HepG2 (cell line): ENCODE measurements at regions not wholly inside any gene's neighbourhood (a gene's known extent, or its start where the extent isn't known, plus 50 kb on each side); places are given as distances from the start of the nearest gene placed in this dataset.

Source experiments
- CEBPZ ChIP-seq: IDR thresholded peaks from 2 replicates; pipeline ENCODE4 v1.6.1; 2012; ENCODE audit warnings: low read length, improper control_type of control experiment
- HIVEP1 ChIP-seq: sonication (generic); formaldehyde crosslinking; IDR thresholded peaks from 2 replicates; pipeline ENCODE4 v1.4.0; 2020; ENCODE audit warnings: mild to moderate bottlenecking, missing genetic modification reagents
- KAT7 ChIP-seq: IDR thresholded peaks from 2 replicates; pipeline ENCODE4 v1.6.1; 2018; ENCODE audit warnings: borderline replicate concordance, missing compliant biosample characterization
- KDM3A ChIP-seq: IDR thresholded peaks from 2 replicates; pipeline ENCODE4 v1.6.1; 2018; ENCODE audit warnings: low read depth, missing compliant biosample characterization
- KDM5B ChIP-seq: sonication (generic); formaldehyde crosslinking; IDR thresholded peaks from 2 replicates; pipeline ENCODE4 v1.4.0; 2020; ENCODE audit warnings: missing genetic modification reagents, mild to moderate bottlenecking, borderline replicate concordance
- MED1 ChIP-seq: sonication (generic); formaldehyde crosslinking; IDR thresholded peaks from 2 replicates; pipeline ENCODE4 v1.4.0; 2020; ENCODE audit warnings: missing genetic modification reagents
- NAIF1 ChIP-seq: sonication (generic); formaldehyde crosslinking; IDR thresholded peaks from 2 replicates; pipeline ENCODE4 v1.5.0; 2020; ENCODE audit warnings: mild to moderate bottlenecking, missing genetic modification reagents, borderline replicate concordance
- RFXANK ChIP-seq: IDR thresholded peaks from 2 replicates; pipeline ENCODE4 v1.6.1; 2016
- RORA ChIP-seq: sonication (generic); formaldehyde crosslinking; IDR thresholded peaks from 2 replicates; pipeline ENCODE4 v1.5.0; 2020; ENCODE audit warnings: mild to moderate bottlenecking, missing genetic modification reagents, moderate library complexity
- TEAD3 ChIP-seq: optimal IDR thresholded peaks from 2 replicates; pipeline ENCODE3; 2016; ENCODE audit warnings: borderline replicate concordance
- XRCC5 ChIP-seq: fragments of 200-400 bp; formaldehyde crosslinking; optimal IDR thresholded peaks from 2 replicates; pipeline ENCODE3; 2017; ENCODE audit warnings: mild to moderate bottlenecking, low read length
- ZBTB10 ChIP-seq: sonication (generic); formaldehyde crosslinking; IDR thresholded peaks from 2 replicates; pipeline ENCODE4 v1.4.0; 2020; ENCODE audit warnings: missing genetic modification reagents, borderline replicate concordance
- ZNF33A ChIP-seq: sonication (generic); formaldehyde crosslinking; IDR thresholded peaks from 2 replicates; pipeline ENCODE4 v1.5.1; 2020; ENCODE audit warnings: missing genetic modification reagents, mild to moderate bottlenecking, moderate library complexity, borderline replicate concordance
- ZNF414 ChIP-seq: sonication (generic); formaldehyde crosslinking; IDR thresholded peaks from 2 replicates; pipeline ENCODE4 v1.5.0; 2020; ENCODE audit warnings: missing genetic modification reagents
- ZNF562 ChIP-seq: sonication (generic); formaldehyde crosslinking; IDR thresholded peaks from 2 replicates; pipeline ENCODE4 v1.8.0; 2022; ENCODE audit warnings: missing genetic modification reagents, borderline replicate concordance
- ZNF569 ChIP-seq: sonication (generic); formaldehyde crosslinking; IDR thresholded peaks from 2 replicates; pipeline ENCODE4 v1.5.0; 2020; ENCODE audit warnings: mild to moderate bottlenecking, missing genetic modification reagents, moderate library complexity, borderline replicate concordance
- ZNF777 ChIP-seq: sonication (generic); formaldehyde crosslinking; IDR thresholded peaks from 2 replicates; pipeline ENCODE4 v1.4.0; 2020; ENCODE audit warnings: missing genetic modification reagents
- ZNF792 ChIP-seq: IDR thresholded peaks from 2 replicates; pipeline ENCODE4 v1.6.1; 2016
- TF ChIP-seq, protein P1 (sequence below): sonication (generic); formaldehyde crosslinking; IDR thresholded peaks from 2 replicates; pipeline ENCODE4 v1.8.1; 2023; ENCODE audit warnings: mild to moderate bottlenecking, missing genetic modification reagents
- TF ChIP-seq, protein P2 (sequence below): sonication (generic); formaldehyde crosslinking; IDR thresholded peaks from 2 replicates; pipeline ENCODE4 v1.4.0; 2020; ENCODE audit warnings: missing genetic modification reagents

DNA sequence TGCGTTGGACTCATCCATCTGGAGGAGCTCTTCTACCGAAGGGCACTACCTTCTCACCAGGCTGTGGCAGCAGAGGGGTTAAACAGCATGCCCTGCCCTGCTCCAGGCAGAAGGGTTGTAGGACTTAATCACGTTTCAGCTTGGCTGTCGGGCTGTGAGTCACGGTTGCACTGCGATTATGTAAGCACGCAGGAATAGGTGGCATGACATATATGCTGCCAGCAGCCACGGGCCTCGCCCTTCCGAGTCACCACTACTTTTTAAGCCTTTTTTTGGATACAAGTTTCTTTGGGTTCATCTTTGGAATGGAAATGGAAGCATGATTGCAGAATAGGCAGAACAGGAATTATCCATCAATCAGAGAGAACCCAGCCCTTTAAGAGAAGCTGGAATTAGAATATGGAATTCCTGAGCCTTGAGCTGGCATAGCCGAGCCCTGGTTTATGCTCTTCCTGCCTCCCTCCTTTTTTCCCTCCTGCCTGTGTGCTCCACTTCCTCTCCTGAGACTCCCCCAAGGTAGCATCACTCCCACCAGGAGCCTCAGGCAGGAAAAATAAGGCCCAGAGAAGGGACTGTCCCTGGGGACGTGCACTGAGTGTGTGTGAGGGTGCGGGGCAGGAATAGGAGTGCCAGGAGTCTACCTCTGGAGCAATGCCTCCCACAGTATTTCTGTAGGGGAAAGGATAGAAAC lies 86.8 kb downstream of the SEMA4F start (continued):
- TF ChIP-seq CEBPZ = no peak
- no peak for TF ChIP-seq ZNF562 (CRISPR knock-in tag)
- peak; percentile 61; the same call in 1 of the 2 replicates for TF ChIP-seq ZNF792 (CRISPR knock-in tag)
- no peak for TF ChIP-seq ZNF777 (CRISPR knock-in tag)
- TF ChIP-seq XRCC5 = peak; percentile 55
- no peak for TF ChIP-seq ZBTB10
- TF ChIP-seq MED1 (CRISPR knock-in tag) = peak; percentile 92
- TF ChIP-seq KAT7 (CRISPR knock-in tag) = 0 out of 2 replicates have a peak, but pooled peaks have one; percentile 31
- TF ChIP-seq, protein P1, sequence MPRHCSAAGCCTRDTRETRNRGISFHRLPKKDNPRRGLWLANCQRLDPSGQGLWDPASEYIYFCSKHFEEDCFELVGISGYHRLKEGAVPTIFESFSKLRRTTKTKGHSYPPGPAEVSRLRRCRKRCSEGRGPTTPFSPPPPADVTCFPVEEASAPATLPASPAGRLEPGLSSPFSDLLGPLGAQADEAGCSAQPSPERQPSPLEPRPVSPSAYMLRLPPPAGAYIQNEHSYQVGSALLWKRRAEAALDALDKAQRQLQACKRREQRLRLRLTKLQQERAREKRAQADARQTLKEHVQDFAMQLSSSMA (CRISPR knock-in tag) = 0 out of 2 replicates have a peak, but pooled peaks have one; percentile 65
- TF ChIP-seq, protein P2, sequence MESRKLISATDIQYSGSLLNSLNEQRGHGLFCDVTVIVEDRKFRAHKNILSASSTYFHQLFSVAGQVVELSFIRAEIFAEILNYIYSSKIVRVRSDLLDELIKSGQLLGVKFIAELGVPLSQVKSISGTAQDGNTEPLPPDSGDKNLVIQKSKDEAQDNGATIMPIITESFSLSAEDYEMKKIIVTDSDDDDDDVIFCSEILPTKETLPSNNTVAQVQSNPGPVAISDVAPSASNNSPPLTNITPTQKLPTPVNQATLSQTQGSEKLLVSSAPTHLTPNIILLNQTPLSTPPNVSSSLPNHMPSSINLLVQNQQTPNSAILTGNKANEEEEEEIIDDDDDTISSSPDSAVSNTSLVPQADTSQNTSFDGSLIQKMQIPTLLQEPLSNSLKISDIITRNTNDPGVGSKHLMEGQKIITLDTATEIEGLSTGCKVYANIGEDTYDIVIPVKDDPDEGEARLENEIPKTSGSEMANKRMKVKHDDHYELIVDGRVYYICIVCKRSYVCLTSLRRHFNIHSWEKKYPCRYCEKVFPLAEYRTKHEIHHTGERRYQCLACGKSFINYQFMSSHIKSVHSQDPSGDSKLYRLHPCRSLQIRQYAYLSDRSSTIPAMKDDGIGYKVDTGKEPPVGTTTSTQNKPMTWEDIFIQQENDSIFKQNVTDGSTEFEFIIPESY (CRISPR knock-in tag) = peak; percentile 71; the same call in 1 of the 2 replicates
- TF ChIP-seq RORA (CRISPR knock-in tag) = no peak
- TF ChIP-seq NAIF1 (CRISPR knock-in tag) = no peak
- TF ChIP-seq KDM3A (CRISPR knock-in tag) = peak; percentile 45; the same call in 1 of the 2 replicates
- peak; percentile 49 for TF ChIP-seq TEAD3 (CRISPR knock-in tag)
- TF ChIP-seq ZNF33A (CRISPR knock-in tag) = no peak
- peak; percentile 64; the same call in 1 of the 2 replicates for TF ChIP-seq KDM5B (CRISPR knock-in tag)
- no peak for TF ChIP-seq ZNF569 (CRISPR knock-in tag)
- TF ChIP-seq HIVEP1 (CRISPR knock-in tag) = no peak
- 0 out of 2 replicates have a peak, but pooled peaks have one; percentile 35 for TF ChIP-seq RFXANK (CRISPR knock-in tag)
- 0 out of 2 replicates have a peak, but pooled peaks have one; percentile 82 for TF ChIP-seq ZNF414 (CRISPR knock-in tag)
